Fibroblast of mammary gland (primary cell): ENCODE measurements at regions not wholly inside any gene's neighbourhood (a gene's known extent, or its start where the extent isn't known, plus 50 kb on each side); places are given as distances from the start of the nearest gene placed in this dataset.
A peak's percentile ranks its signal among the peaks of the same experiment; 100 is the strongest.

Experiments used
- DNase-seq: peaks from one replicate; pipeline ENCODE4 v3.0.0-alpha.2; 2010; ENCODE audit warnings: low read depth
- H3K4me3 ChIP-seq: 2 replicates; pipeline ENCODE4 v1.5.1; 2011; ENCODE audit warnings: low read depth, mild to moderate bottlenecking, low read length, moderate library complexity; ENCODE audit not compliant: control insufficient read depth
- TF ChIP-seq, protein P1 (sequence below): conservative IDR thresholded peaks from 2 replicates; pipeline ENCODE4 v1.5.1; 2011; ENCODE audit warnings: low read depth, low read length, inconsistent platforms; ENCODE audit not compliant: control insufficient read depth, insufficient read depth

DNA sequence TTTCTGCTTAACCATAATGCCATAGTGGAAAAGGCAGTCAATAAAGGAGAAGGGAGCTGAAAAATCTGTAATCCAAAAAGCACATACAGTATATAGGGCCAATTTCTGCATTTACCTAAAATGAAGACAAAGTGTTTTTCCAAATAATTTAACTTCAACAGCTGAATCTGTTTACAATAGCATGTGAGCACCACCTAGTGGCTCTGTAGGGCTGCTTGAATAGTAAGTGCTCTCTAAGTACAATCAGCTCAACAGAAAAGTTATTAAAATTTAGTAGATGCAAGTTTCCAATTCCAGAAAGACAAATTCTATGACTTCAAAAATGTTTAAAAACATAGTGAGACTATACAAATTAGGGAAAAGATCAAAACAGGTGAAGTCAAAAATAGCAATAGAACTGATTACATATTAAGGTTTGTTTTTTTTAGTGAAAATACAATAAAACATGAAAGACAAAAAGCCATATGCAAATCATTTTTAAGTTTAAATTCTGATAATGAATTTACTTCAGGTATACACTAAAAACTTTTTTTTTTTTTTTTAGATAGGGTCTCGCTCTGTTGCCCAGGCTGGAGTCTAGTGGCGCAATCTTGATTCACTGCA lies 220.0 kb downstream of the SETD4 start:
- TF ChIP-seq, protein P1, sequence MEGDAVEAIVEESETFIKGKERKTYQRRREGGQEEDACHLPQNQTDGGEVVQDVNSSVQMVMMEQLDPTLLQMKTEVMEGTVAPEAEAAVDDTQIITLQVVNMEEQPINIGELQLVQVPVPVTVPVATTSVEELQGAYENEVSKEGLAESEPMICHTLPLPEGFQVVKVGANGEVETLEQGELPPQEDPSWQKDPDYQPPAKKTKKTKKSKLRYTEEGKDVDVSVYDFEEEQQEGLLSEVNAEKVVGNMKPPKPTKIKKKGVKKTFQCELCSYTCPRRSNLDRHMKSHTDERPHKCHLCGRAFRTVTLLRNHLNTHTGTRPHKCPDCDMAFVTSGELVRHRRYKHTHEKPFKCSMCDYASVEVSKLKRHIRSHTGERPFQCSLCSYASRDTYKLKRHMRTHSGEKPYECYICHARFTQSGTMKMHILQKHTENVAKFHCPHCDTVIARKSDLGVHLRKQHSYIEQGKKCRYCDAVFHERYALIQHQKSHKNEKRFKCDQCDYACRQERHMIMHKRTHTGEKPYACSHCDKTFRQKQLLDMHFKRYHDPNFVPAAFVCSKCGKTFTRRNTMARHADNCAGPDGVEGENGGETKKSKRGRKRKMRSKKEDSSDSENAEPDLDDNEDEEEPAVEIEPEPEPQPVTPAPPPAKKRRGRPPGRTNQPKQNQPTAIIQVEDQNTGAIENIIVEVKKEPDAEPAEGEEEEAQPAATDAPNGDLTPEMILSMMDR: peak; percentile 92
- peak; percentile 93 for DNase-seq
- H3K4me3 ChIP-seq: no peak overlapping the region

DNA sequence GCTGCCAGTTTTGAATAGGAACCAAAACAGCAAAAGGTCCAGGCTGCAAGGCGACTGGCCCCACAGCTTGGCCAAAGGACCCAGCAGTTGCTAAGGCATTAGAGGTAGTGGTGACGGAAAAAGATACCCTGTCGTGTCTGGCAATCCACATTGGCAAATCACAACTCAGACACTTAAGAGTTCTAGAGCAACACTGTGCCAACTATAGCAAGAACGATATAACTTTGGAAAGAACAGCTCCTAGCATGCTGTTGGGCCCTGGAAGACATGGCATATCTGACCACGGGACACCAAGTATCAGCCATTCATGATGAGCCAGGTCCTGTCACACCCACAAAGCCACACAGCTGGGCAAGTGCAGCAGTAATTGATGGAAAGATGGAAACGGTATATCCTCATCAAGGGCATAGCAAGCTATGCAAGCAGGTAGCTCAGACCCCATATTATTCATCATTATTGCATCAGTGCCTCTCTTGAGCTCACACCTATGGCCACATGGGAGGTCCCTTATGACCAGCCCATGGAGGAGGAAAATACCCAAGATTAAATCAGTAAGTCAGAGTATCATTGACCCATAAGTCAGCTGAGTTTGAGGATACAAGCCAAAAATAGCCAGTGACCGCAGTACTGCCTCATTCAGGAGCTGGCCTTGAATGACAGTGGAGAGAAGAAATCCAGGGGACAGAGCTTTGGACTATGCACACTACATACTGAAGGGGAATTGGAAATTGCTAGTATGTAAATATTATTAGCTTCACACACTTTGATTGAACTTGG lies 221.2 kb downstream of the SETD4 start:
- TF ChIP-seq, protein P1: no peak
- DNase-seq: no peak
- H3K4me3 ChIP-seq: no peak overlapping the region

DNA sequence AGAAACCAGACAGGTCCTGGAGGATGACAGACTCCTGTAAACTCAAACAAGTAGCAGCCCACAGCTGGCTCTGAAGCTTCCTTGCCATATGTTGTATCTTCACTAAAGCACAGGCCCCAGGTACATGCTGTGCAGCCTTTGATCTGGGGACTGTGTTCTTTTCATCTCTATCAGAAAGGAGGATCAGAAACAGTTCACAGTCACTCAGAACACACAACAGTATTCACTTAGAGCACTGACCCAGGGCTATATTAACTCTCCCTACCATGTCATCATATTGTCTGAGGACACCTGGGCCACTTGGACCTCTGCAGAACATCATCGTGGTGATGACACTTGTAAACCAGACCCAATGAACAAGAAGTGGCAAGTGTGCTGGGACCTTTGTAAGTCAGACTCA lies 222.0 kb downstream of the SETD4 start:
- H3K4me3 ChIP-seq: no peak overlapping the region
- TF ChIP-seq, protein P1: no peak
- DNase-seq: no peak

DNA sequence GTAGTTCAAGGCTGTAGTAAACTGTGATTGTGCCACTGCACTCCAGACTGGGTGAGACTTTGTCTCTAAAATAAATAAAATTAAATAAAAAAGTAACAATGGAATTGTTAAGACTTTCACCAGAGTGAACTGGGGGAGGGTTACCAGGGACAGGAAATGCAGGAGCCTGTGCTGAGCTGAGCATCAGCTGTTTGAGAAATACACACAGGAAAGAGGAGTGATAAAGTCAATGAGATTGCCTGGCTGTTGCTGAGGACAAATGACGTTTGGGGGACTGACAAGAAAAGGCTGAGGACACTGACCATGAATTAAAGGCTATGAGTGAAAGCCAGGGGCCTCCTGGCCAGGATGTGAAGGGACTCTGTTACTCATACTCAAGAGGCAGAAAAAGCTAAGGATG lies 226.3 kb downstream of the SETD4 start:
- no peak overlapping the region for H3K4me3 ChIP-seq
- TF ChIP-seq, protein P1: no peak
- DNase-seq: no peak

DNA sequence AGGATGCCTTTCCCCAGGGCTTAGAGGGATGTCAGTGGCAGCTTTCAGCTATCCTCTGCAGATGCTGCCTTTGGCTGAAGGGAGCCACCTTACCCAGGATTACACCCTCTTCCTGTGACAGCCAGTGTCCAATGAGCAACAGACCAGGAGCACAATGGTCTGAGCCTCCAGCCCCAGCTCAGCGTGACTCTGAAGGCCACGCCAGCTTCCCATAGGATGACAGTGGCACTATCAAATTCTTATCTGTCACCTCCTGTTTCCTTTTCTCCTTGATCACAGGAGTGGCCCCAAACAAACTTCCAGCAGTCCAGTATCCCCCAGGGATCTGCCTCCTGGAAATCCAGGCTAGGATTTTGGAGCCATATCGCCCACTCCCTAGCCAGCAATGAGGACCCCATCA lies 226.9 kb downstream of the SETD4 start:
- DNase-seq: no peak
- TF ChIP-seq, protein P1: no peak
- H3K4me3 ChIP-seq: no peak overlapping the region

DNA sequence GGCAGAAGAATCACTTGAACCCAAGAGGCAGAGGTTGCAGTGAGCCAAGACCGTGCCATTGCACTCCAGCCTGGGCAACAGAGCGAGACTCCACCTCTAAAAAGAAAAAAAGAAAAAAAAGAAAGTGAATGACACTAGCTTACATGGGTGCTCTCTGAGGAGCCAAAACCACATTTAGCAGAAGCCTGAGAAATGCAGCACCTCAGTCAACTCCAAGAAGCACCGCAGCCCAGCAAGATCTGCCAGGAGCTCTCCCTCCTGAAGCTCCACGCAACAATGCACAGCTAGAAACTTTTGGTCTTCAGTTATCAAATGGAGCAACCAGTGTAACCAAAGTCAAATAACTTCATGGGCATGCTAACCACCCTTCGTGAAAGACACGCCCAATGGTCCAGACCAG lies 229.1 kb downstream of the SETD4 start:
- no peak overlapping the region for H3K4me3 ChIP-seq
- DNase-seq: no peak
- TF ChIP-seq, protein P1: no peak

DNA sequence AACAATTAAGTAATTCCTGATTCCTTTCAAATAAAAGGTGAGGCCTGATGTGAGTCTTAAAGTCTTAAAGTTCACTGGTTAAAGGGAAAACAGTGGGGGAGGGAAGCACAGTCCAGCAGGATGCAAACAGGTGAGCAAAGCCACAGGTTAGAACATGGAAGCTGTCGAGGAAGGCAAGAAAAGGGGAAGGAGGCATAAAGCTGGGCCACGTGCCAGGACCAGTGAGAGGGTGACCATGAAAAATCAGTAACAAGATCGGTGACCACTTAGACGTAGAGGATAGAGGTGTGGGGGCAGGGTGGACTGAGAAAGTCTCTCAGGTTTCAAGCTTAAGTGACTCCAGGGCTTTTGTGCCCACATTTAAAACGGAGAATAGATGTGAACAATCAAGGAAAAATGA lies 231.3 kb downstream of the SETD4 start:
- DNase-seq: no peak
- no peak overlapping the region for H3K4me3 ChIP-seq
- TF ChIP-seq, protein P1: no peak
